ENCODE measurements at regions not wholly inside any gene's neighbourhood (a gene's known extent, or its start where the extent isn't known, plus 50 kb on each side); places are given as distances from the start of the nearest gene placed in this dataset.
"Not testable (repeated sequence)": the region's sequence is repeated elsewhere in the genome, so short reads cannot be mapped to it uniquely, and the experiment has no call there.

DNA sequence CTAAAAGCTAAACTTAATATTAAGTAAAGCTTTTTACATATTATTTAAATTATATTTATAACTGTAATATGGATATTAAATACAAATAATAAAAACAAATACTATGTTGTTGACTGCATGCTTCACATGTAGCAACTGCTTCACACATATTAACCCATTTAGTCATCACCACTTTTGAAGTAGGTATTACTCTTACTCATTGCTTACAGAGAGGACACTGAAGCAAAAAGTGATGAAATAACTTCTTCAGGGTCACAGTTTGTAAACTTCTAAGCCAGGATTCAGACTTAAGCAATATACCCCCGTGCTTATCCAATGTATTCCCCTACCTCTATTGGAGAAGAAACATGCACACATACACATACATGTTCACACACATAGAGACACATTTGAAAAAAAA, 166.6 kb downstream of the DKK2 start:
- DNase-seq: no peak

DNA sequence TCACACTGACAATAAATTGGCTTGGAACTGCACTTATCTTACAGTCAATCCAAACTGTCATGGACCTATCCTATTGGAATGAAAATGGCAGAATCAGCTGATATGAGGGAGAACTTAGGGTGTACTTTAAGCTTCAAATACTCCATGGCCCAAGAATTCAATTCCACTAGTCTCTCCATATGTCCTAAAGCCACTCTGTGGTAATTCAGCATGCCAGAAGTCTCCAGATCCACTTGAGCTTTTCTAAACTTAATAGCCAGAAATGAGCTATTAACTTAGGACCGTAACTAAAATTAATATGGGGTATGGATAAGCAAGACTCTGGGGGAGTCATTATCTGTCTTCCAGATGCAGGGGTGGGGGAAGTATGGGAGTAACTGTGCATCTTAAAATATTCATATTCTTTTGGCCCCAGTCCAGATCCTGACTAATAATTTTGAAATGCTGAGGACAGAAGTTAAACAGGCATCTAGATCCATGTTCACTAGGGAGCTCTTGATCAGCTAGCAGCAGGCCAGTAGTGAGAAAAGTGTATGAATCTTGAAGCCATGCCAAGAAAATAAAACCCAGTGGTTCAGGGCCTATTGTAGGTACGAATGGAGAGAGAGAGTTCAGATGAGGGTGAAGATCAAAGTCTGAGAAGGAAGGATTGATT, 167.6 kb downstream of the DKK2 start:
- DNase-seq: no peak

DNA sequence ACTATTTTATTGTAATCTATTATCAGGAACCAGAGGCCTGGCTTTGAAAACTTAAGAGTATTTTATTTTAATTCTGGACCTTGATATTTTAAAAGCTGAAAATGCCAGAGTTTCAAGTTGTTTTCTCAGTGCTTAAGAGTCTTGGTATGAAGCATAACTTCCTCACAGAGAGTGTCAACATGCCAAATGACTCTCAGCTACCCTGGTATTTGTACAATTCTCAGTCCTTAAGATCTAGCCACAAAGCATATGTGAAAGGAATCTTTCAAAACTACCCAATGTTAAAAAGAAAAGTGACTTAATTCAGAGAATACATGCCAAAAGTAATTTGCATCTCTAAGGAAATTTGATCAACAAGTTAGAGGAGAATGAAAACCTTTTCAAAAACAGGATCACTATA, 171.9 kb downstream of the DKK2 start:
- DNase-seq: no peak

DNA sequence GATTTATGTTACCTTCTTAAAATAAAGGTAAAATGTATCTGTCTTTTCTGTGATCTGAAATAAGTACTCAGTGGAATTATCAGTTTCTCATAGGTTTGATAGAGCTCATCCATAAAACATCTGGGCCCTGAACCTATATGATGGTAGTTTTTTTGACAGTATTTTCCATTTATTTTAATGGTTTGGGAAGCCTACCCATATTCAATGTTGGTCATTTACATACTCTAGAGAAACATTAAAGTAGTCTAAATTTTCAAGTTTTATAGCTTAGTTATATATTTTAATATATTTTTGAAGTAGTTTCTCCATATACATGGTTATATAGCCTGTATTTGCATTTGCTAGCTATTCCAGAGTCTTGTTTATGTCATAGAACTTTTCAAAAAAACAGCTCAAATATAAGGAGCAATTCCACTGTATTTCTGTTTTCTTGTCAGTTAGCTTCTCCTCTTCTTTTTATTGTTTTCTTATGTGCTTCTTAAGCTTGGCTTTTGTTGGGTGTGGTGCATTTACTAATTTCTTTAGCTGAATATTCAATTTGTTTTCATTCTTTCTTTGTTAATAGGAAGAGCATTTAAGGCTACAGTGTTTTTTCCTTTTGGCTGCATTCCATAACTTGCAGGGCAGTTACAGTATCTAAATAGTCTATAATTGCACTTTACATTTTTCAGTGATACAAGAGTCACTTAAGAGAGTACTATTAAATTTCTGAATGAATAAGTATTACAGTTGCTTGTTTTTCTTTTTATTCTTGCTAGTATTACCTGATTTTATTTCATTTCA, 181.4 kb downstream of the DKK2 start:
- DNase-seq: no peak

DNA sequence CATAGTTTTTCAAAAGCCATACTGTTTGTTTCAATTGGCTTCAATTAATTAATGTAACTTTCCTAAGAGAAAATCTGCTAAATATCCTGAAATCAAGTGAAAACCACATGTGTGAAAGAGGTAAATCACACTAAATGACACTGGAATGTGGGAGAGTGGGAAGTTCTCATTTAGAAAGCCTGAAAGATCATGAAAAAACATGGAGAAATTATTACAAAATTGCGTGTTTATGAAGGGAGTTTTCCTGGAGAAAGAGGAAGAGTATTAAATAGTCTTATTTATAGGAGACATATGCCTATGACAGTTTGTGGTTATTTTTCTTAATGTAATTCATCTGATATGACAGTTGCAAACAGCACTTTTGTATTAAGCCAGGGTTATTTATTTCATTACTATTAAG, 183.7 kb downstream of the DKK2 start:
- DNase-seq: no peak

DNA sequence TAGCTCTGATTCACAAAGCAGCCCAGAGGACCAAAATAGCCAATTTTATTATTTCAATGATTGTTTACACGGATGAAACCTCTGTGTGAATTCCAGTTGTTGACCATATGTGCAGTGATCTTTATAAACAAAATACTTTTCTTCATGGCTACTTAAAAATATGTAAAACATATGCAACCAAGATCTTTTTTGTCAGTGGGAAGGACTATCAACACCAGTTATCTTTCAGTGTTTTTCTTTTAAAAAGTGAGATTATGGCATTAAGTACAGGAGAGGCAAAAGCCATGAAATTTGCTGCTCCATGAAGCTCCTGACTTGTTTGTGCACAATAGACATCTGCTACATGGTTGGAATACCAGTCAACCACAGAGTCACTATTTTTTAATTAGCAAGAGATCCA, 184.4 kb downstream of the DKK2 start:
- no peak for DNase-seq

DNA sequence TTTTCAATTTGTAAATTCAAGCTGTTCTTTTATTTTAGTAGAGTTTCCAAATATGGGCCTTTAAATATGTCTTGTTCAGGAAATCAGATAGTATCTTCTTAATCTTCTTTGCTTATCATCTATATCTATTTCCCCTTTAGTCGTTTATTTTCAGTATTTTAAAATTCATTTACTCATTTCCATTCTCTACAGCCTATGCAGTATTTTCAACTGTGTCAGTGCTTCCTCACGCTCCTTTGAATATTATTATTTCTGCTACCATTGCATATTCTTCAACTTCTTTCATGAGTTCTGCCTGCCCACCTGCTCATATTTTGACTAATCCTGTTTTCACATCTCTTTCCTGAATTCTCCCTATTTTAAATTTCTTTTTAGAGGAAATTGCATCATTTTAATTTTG, 185.4 kb downstream of the DKK2 start:
- DNase-seq: no peak

DNA sequence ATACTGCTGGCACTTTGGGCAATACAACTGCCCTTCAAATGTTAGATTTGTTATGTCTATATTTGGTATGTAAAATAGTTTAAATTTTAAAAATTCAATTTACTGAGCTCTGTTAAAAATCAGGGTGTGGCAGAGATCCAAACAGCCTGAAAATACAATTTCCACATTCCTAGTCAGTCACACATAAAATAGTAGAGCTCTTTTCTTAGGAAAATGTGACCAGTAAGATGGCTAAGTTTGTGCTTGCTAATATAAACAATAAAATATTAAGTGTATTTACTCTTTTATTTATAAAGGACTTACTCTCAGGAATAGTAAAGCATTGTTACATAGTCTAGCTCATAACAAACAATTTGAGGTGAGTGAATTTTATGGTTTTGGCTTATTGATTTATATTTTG, 200.2 kb downstream of the DKK2 start:
- DNase-seq: no peak

DNA sequence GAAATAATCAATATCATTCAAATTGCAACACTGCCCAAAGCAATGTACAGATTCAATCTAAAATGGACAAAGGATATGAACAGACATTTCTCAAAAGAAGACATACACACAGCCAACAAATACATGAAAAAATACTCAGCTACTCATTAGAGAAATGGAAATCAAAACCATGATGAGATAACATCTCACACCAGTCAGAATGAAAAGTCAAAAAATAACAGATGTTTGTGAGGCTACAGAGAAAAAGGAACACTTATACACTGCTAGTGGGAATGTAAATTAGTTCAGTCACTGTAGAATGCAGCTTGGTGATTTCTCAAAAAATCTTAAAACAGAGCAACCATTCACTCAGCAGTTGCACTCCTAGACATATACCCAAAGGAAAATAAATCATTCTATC, 205.2 kb downstream of the DKK2 start:
- no peak for DNase-seq

DNA sequence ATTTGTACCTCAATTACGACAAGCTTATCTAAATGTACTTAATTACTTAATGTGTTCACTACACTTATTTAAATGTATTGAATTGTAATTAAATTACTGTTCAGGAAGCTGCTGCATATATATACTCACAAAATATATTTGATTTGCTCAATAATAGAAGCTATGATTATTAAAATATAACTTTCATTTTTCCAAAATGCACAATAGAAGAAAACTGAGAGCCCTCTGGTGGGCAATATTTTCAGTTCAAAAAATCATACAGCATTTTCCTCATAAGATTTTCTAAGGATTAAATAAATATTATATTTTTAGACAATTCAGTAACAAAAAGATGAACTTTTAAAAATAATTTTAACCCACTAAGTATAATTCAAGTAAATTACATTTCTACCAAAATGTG, 217.3 kb downstream of the DKK2 start:
- no peak for DNase-seq

DNA sequence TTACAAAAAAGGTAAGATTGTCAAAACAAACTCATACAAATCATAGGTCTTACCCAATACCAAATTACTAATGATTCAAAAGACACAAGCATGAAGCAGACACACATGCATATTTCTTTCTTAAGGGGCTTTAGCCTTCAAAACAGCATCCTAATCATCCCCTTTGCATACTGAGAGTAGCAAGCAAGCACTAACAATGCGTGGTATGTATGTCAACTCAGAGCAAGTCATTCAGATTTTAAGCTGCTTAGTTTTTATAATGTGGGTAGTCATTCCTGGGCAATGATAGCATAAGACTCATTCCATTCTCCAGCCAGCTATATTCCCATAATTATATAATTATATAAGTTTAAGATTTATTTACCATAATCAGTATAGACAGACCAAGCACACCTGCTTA, 219.6 kb downstream of the DKK2 start:
- DNase-seq: no peak

DNA sequence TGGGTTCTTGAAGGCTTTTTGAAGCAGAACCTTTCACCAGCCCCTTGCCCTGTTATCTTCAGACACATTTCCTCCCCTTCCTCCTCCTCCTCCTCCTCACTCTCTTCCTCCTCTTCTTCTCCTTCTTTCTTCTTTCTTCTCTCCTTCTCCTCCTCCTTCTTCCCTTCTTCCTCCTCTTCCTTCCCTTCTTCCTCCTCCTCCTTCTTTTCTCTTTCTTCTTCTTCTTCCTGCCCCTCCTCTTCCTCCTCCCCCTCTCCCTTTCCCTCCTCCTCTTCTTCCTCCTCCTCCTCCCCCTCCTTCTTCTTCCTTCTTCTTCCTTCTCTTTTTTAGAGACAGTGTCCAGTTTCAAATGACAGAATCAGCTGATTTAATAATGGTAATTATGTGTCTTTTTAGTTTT, 226.0 kb downstream of the DKK2 start:
- no peak for DNase-seq

DNA sequence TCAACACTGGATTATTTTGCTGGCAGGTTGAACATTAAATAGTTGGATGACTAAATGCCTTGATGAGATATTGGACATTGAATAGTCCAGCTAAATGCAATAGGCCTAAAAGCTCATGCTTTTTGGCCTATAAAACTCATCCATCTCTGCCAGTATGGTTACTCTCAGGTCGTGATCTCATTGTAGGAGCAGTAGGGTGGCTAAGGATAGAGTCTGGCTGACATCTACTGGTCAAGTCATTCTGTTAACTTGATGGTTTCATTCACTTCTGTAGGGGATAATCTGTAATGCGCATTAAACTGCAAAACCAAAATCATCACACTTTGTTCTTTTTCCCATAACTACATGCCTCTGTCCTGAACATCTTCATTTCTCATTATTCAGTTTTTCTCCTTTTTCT, 227.0 kb downstream of the DKK2 start:
- no peak for DNase-seq

DNA sequence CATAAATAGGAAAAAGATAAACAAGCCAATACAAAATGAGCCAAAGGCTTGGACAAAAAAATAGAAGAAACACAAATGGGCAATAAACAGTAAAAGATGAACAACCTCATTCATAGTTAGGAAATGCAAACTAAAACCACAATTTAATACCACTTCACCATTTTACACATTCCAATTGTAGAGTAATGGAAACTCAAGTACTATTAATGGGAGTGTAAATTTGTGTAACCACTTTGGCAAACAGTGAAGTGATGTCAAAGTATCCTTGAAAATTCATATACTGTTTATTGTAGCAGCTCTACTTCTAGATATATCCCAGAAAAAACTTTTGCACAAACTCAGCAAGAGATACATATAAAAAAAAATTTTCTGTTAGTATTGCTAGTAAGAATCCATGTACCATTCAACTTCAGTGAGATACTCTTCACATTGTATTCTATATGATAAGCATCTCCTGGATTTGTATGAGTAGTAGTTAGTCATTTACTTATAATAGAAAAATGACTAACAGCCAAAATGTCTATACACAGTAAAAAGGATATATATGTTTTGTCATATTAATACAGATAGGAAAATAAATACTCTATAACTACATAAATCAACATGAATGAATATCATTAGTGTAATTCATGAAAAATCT, 229.8 kb downstream of the DKK2 start:
- DNase-seq: no peak

DNA sequence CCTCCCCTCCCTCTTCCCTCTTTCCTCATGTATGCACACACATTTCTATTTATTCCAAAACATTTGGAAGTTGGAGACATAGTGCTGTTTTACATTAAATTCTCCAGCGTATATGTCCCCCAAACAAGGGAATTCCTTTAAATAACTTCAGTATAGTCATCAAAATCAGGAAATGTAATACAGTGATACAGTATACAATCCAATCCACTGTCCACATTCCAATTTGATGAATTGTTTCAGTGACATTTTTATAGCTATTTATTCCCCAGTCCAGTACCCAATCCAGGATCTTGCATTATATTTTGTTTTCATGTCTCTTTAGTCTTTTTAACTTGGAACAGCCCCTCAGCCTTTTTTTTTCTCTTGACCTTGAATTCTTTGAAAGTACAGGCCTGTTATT, 233.0 kb downstream of the DKK2 start:
- no peak for DNase-seq

DNA sequence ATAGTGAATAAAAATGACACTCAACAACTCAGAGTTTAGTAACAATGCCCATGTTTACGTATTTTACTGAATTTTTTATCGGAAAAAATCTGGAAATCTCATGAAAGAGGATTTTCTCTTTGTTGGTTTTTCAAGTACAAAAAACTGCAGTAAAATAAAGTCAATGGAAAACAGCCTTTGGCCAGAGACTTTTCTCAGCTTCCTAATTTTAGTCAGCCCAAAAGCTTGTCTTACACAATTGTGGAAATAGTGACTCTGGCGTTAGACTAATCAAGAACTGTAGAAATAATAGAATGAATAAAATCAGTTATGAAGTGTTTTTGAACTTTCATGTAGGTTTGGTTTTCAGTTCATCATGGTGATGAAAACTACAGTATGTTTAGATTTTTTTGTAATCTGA, 234.7 kb downstream of the DKK2 start:
- no peak for DNase-seq

DNA sequence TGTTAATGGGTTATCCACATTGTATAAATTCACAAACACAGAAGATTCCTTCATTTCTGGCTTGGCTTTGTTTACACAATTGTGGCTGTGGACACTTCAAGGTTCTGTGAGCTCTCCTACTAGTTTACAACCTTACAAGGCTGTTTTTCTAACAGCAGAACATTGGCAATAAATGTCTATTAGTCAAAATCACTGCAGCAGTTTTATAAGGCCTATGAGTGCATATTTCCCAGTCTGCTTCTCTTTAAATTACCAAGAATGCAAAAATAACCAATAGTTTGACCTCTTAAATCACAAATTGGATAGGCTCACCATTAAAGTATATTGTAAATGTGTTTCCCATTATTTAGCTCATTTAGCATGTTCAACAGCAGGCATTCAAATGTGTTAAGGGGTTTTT, 239.2 kb downstream of the DKK2 start:
- no peak for DNase-seq

DNA sequence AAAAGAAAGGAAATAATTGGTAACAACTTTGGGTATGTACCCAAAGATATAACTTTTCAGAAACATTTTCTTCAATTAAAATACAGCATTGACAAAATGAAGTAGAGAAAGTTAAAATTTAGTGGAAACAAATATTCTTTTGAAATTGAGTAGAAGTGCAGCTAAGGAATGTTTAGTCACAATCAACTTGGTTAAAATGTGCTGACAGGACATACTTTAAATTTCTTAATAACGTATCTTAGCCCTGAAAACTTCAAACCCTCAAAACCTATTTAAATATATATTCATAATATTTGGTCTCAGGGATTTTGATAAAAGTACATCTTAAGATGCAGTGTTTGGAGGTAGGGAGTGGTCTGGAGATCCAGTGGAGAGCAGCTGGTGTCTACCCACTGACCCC, 240.8 kb downstream of the DKK2 start:
- no peak for DNase-seq

DNA sequence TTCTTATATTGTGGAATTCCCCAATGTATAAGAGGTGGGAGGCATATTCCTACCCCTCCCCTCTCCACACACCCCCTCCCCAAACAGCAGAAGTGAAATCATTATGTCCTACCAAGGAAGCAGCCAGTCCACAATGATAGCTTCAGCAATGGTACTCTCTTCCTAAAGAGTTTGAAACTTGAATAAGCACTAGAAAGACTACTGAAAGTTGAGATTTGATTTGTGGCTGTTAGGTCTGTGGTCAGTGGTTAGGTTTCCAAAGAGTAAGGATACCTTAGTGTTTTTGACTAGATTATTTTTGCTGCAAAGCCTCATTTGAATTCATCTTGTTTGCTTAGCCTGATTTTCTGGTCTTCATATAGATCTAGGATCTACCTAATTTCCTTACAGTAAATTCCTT, 242.2 kb downstream of the DKK2 start:
- DNase-seq: no peak

DNA sequence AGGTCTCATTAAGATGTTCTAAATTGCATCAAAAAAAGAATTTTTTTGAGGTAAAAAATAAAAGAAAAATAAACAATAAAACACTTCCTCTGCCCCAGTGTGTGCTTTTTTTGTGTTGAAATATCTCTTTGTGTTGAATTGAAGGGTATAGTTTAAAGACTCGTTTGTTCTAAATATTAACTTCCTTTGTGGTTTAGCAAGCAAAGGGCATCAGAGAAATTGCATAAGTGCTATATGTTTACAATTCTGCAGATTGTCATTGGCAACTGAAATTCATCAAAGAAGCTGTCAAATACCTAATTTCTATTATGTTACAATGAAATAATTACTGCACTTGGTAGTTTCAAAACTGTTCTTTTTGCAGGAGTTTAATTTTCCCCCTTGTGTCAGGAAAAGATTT, 260.5 kb downstream of the DKK2 start:
- DNase-seq: no peak

DNA sequence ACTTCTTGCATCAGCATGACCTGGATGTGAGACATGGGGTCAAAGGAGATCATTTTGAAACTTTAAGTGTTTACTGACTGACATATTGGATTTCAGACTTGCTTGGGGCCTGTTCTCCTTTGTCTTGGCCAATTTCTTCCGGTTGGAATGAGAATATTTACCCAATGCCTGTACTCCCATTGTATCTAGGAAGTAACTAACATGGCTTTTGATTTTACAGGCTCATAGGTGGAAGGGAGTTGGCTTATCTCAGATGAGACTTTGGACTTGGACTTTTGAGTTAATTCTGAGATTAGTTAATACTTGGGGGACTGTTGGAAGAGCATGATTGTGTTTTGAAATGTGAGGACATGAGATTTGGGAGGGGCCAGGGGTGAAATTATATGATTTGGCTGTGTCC, 262.1 kb downstream of the DKK2 start:
- DNase-seq: not testable (repeated sequence)

DNA sequence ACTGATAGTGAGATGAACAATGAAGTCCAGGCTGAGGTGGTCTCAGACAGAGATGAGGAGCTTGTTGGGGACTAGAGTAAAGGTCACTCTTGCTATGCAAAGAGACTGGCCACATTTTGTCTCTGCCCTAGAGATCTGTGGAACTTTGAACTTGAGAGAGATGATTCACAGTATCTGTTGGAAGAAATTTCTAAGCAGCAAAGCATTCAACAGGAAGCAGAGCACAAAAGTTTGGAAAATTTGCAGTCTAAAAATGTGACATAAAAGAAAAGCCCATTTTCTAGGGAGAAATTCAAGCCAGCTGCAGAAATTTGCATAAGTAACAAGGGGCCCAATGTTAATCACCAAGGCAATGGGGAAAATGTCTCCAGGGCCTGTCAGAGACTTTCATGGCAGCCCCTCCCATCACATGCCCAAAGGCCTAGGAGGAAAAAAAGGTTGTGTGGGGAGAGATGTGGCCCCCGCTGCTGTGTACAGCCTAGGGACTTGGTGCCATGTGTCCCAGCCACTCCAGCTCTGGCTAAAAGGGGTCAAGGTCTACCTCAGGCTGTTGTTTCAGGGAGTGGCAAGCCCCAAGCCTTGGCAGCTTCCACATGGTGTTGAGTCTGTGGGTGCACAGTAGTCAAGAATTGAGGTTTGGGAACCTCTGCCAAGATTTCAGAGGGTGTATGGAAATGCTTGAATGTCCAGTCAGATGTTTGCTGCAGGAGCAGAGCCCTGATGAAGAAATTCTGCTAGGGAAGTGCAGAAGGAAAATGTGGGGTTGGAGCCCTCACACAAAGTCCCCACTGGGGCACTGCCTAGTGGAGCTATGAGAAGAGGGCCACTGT, 262.8 kb downstream of the DKK2 start:
- no peak for DNase-seq

DNA sequence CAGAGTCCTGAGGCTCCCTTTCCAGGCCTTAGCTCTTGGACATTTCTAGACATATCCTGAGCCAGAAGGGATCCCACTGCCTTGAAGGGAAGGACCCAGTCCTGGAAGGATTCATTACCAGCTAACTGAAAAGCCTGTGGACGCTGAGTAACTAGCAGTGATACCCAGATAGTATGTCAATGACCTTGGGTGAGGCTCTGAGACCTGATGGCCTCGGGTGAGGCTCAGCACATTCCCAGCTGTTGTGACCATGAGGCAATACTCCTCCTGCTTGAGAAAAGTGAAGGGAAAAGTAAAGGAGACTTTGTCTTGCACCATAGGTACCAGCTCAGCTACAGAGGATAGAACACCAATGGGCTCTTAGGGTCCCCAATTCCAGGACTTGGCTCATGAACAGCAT, 268.1 kb downstream of the DKK2 start:
- DNase-seq: no peak

DNA sequence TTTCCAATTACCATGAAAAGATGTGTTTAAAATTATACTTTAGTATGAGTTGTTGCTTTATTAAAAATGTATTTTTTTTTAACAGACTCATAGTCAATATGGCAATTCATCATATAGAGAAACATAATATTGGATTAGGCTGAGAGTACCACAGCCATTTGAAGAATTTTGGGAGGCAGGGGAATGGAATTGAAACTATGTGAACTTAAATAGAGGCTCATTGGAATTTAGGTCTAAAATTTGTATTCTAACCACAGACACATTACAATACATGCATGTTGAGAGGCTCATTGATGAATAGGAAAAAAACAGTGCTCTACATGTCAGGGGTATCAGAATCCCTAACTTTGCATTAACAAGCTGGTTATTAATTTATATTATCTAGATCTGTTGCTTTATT, 269.6 kb downstream of the DKK2 start:
- no peak for DNase-seq
